ENCODE measurements at regions not wholly inside any gene's neighbourhood (a gene's known extent, or its start where the extent isn't known, plus 50 kb on each side); places are given as distances from the start of the nearest gene placed in this dataset.

- Histone ChIP-seq H3K27ac (ENCODE audit: low read depth, low read length) (no peak overlapping the region), H3K9me3 (ENCODE audit: control insufficient read depth, insufficient read depth, low read length) (no peaks in the 10 kb centered on the region), H3K4me1 (ENCODE audit: control insufficient read depth, low read length) (no peaks in the 10 kb centered on the region), H4K20me1 (ENCODE audit: control insufficient read depth, insufficient read depth, low read depth, low read length) (no peaks in the 10 kb centered on the region), H3K79me2 (ENCODE audit: control insufficient read depth, low read length) (no peaks in the 10 kb centered on the region), H3F3A (ENCODE audit: control insufficient read depth, insufficient read depth) (no peaks in the 10 kb centered on the region), H3K27me3 (ENCODE audit: control insufficient read depth, low read length) (0 out of 2 replicates have a peak, but pooled peaks cover 2% of the 10 kb centered on the region), H3K36me3 (ENCODE audit: control insufficient read depth, low read length) (no peaks in the 10 kb centered on the region), H3K9me2 (replicated peaks; ENCODE audit: control insufficient read depth, low read length) (no peaks in the 10 kb centered on the region), H3K4me2 (ENCODE audit: low read length) (no peak overlapping the region), H3K4me3 (ENCODE audit: low read length) (no peak overlapping the region)
- TF ChIP-seq EZH2phosphoT487 (IDR thresholded peaks at IDR 0.05; ENCODE audit: borderline replicate concordance, low read length) = no peak
- TF ChIP-seq, protein P1, sequence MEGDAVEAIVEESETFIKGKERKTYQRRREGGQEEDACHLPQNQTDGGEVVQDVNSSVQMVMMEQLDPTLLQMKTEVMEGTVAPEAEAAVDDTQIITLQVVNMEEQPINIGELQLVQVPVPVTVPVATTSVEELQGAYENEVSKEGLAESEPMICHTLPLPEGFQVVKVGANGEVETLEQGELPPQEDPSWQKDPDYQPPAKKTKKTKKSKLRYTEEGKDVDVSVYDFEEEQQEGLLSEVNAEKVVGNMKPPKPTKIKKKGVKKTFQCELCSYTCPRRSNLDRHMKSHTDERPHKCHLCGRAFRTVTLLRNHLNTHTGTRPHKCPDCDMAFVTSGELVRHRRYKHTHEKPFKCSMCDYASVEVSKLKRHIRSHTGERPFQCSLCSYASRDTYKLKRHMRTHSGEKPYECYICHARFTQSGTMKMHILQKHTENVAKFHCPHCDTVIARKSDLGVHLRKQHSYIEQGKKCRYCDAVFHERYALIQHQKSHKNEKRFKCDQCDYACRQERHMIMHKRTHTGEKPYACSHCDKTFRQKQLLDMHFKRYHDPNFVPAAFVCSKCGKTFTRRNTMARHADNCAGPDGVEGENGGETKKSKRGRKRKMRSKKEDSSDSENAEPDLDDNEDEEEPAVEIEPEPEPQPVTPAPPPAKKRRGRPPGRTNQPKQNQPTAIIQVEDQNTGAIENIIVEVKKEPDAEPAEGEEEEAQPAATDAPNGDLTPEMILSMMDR (IDR thresholded peaks at IDR 0.05; ENCODE audit: low read depth, low read length, poor library complexity, severe bottlenecking) = no peak
These were observed 387.6 kb downstream of the HAPSTR1 start for GRCh38 chr16:9479008-9479407.

- no peak overlapping the region for H3K27ac ChIP-seq (ENCODE audit: low read depth, low read length)
- H3K9me3 ChIP-seq (ENCODE audit: control insufficient read depth, insufficient read depth, low read length) = no peaks in the 10 kb centered on the region
- no peaks in the 10 kb centered on the region for H3K9me2 ChIP-seq (replicated peaks; ENCODE audit: control insufficient read depth, low read length)
- 0 out of 2 replicates have a peak, but pooled peaks cover 2% of the 10 kb centered on the region for H3K27me3 ChIP-seq (ENCODE audit: control insufficient read depth, low read length)
- TF ChIP-seq EZH2phosphoT487 (IDR thresholded peaks at IDR 0.05; ENCODE audit: borderline replicate concordance, low read length) = no peak
- H3F3A ChIP-seq (ENCODE audit: control insufficient read depth, insufficient read depth) = no peaks in the 10 kb centered on the region
- no peak overlapping the region for H3K4me2 ChIP-seq (ENCODE audit: low read length)
- H3K4me1 ChIP-seq (ENCODE audit: control insufficient read depth, low read length) = no peaks in the 10 kb centered on the region
- no peaks in the 10 kb centered on the region for H3K79me2 ChIP-seq (ENCODE audit: control insufficient read depth, low read length)
- no peak overlapping the region for H3K4me3 ChIP-seq (ENCODE audit: low read length)
- H3K36me3 ChIP-seq (ENCODE audit: control insufficient read depth, low read length) = no peaks in the 10 kb centered on the region
- no peaks in the 10 kb centered on the region for H4K20me1 ChIP-seq (ENCODE audit: control insufficient read depth, insufficient read depth, low read depth, low read length)
These were observed 389.1 kb downstream of the HAPSTR1 start for GRCh38 chr16:9480503-9480902.

DNA sequence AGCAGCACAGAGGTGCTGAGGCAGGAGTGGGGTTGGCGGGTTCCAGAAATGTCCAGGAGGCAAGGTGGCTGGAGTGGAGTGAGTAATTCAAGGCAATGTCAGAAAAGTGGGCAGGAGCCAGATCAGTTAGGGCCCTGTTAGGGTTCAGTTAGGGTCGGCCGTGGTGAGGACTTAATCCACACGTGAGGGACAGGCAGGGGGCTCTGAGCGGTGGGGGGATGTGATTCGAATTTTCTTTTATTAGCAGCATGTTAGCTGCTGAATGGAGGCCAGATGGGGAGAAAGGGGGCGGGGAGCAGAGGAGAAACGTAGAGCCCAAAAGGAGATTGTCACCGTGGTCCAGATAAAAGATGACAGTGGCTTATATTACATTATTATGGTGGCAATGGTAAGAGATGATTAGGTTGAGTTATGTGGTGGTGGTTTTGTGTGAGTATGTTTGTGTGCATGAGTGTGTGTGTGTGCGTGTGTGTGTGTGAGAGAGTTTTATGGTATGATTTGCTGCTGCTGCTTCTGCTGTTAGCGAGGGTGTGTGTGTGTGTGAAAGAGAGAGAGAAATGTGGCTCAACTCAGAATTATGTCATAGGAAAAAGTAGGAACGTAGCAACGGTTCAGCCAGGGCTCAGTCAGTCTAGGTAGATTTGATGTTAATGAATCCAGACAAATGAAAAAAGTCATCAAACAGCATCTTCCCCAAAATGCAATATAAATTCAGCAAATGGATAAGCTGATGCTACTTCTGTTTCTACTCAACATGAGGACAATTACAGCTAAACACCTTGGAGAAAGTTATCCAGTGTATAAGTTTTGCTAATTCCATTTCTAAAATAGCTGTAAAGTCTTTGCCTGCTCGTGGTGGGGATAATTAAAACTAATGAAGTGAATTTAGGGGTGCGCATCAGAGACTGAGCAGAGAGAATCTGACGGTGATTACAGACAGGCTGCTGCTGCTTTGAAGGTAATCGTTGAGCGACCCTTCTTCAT is 390.6 kb downstream of the HAPSTR1 start:
- Histone ChIP-seq H3K4me1 (ENCODE audit: control insufficient read depth, low read length) (no peaks in the 10 kb centered on the region), H3K27me3 (ENCODE audit: control insufficient read depth, low read length) (0 out of 2 replicates have a peak, but pooled peaks cover 2% of the 10 kb centered on the region), H3K79me2 (ENCODE audit: control insufficient read depth, low read length) (no peaks in the 10 kb centered on the region), H3K9me3 (ENCODE audit: control insufficient read depth, insufficient read depth, low read length) (no peaks in the 10 kb centered on the region), H3K36me3 (ENCODE audit: control insufficient read depth, low read length) (no peaks in the 10 kb centered on the region), H3K9me2 (replicated peaks; ENCODE audit: control insufficient read depth, low read length) (no peaks in the 10 kb centered on the region), H3K27ac (ENCODE audit: low read depth, low read length) (no peak overlapping the region), H4K20me1 (ENCODE audit: control insufficient read depth, insufficient read depth, low read depth, low read length) (no peaks in the 10 kb centered on the region), H3K4me3 (ENCODE audit: low read length) (no peak overlapping the region), H3F3A (ENCODE audit: control insufficient read depth, insufficient read depth) (no peaks in the 10 kb centered on the region), H3K4me2 (ENCODE audit: low read length) (no peak overlapping the region)
- TF ChIP-seq, protein P1 (IDR thresholded peaks at IDR 0.05; ENCODE audit: low read depth, low read length, poor library complexity, severe bottlenecking) = no peak
- TF ChIP-seq EZH2phosphoT487 (IDR thresholded peaks at IDR 0.05; ENCODE audit: borderline replicate concordance, low read length) = no peak

GRCh38 chr16:9484426-9484825 is 393.0 kb downstream of the HAPSTR1 start:
- TF ChIP-seq, protein P1 (IDR thresholded peaks at IDR 0.05; ENCODE audit: low read depth, low read length, poor library complexity, severe bottlenecking) = no peak
- no peak for TF ChIP-seq EZH2phosphoT487 (IDR thresholded peaks at IDR 0.05; ENCODE audit: borderline replicate concordance, low read length)
- Histone ChIP-seq H4K20me1 (ENCODE audit: control insufficient read depth, insufficient read depth, low read depth, low read length) (no peaks in the 10 kb centered on the region), H3K79me2 (ENCODE audit: control insufficient read depth, low read length) (no peaks in the 10 kb centered on the region), H3K4me1 (ENCODE audit: control insufficient read depth, low read length) (no peaks in the 10 kb centered on the region), H3K27me3 (ENCODE audit: control insufficient read depth, low read length) (0 out of 2 replicates have a peak, but pooled peaks cover 2% of the 10 kb centered on the region), H3K4me2 (ENCODE audit: low read length) (no peak overlapping the region), H3K9me3 (ENCODE audit: control insufficient read depth, insufficient read depth, low read length) (no peaks in the 10 kb centered on the region), H3K27ac (ENCODE audit: low read depth, low read length) (no peak overlapping the region), H3K4me3 (ENCODE audit: low read length) (no peak overlapping the region), H3K36me3 (ENCODE audit: control insufficient read depth, low read length) (no peaks in the 10 kb centered on the region), H3F3A (ENCODE audit: control insufficient read depth, insufficient read depth) (no peaks in the 10 kb centered on the region), H3K9me2 (replicated peaks; ENCODE audit: control insufficient read depth, low read length) (no peaks in the 10 kb centered on the region)

Data from DOHH2 (cell line).